GM18520 (cell line): ENCODE measurements at regions not wholly inside any gene's neighbourhood (a gene's known extent, or its start where the extent isn't known, plus 50 kb on each side); places are given as distances from the start of the nearest gene placed in this dataset.
"Not testable (repeated sequence)": the region's sequence is repeated elsewhere in the genome, so short reads cannot be mapped to it uniquely, and the experiment has no call there.

Experiments
- ATAC-seq: cut with Tn5 transposase; IDR thresholded peaks from one replicate; pipeline ENCODE4 v1.9.1; 2021; ENCODE audit not compliant: unreplicated experiment

GRCh38 chr3:20921112-20921511, 735.1 kb upstream of the SGO1 start:
- not testable (repeated sequence) for ATAC-seq

- ATAC-seq, result no peak
Observed at GRCh38 chr3:20916951-20917606, 731.1 kb upstream of the SGO1 start.

GRCh38 chr3:20914310-20914709, 728.3 kb upstream of the SGO1 start:
- no peak for ATAC-seq

GRCh38 chr3:20912406-20912805, 726.4 kb upstream of the SGO1 start:
- no peak for ATAC-seq

GRCh38 chr3:20909511-20909910, 723.5 kb upstream of the SGO1 start:
- no peak for ATAC-seq

- ATAC-seq, result no peak
Observed at GRCh38 chr3:20905210-20905805, 719.3 kb upstream of the SGO1 start.

- ATAC-seq, result no peak
Observed at GRCh38 chr3:20904671-20905070, 718.7 kb upstream of the SGO1 start.

- no peak for ATAC-seq
Observed at GRCh38 chr3:20898962-20899361, 713.0 kb upstream of the SGO1 start.

- no peak for ATAC-seq
Observed at GRCh38 chr3:20890111-20890519, 704.1 kb upstream of the SGO1 start.

- ATAC-seq, result no peak
Observed at GRCh38 chr3:20878691-20879090, 692.7 kb upstream of the SGO1 start.

- ATAC-seq, result no peak
Observed at GRCh38 chr3:20873235-20873634, 687.2 kb upstream of the SGO1 start.

- no peak for ATAC-seq
Observed at GRCh38 chr3:20870106-20870899, 684.3 kb upstream of the SGO1 start.

- no peak for ATAC-seq
Observed at GRCh38 chr3:20865803-20866202, 679.8 kb upstream of the SGO1 start.

GRCh38 chr3:20861454-20861853, 675.4 kb upstream of the SGO1 start:
- no peak for ATAC-seq

- no peak for ATAC-seq
Observed at GRCh38 chr3:20857636-20858035, 671.6 kb upstream of the SGO1 start.

- ATAC-seq, result no peak
Observed at GRCh38 chr3:20853890-20854289, 667.9 kb upstream of the SGO1 start.

- ATAC-seq, result no peak
Observed at GRCh38 chr3:20852712-20853111, 666.7 kb upstream of the SGO1 start.

- no peak for ATAC-seq
Observed at GRCh38 chr3:20849975-20850374, 664.0 kb upstream of the SGO1 start.

- no peak for ATAC-seq
Observed at GRCh38 chr3:20846832-20847231, 660.8 kb upstream of the SGO1 start.

- no peak for ATAC-seq
Observed at GRCh38 chr3:20846066-20846465, 660.1 kb upstream of the SGO1 start.

GRCh38 chr3:20844851-20845250, 658.8 kb upstream of the SGO1 start:
- no peak for ATAC-seq
